Stimulated activated CD4-positive, alpha-beta T cell treated with anti-CD3 and anti-CD28 coated beads, Interleukin-15, amount 100 ng/mL, for 1 hour (primary cell): ENCODE measurements at regions not wholly inside any gene's neighbourhood (a gene's known extent, or its start where the extent isn't known, plus 50 kb on each side); places are given as distances from the start of the nearest gene placed in this dataset.
"Not testable (repeated sequence)": the region's sequence is repeated elsewhere in the genome, so short reads cannot be mapped to it uniquely, and the experiment has no call there.

Source experiments
- DNase-seq, 2 donors: peaks; one replicate each; pipeline ENCODE4 v3.0.0-alpha.2; 2020; ENCODE audit warnings: low read depth in 1 of 2, low spot score in 1 of 2

GRCh38 chr13:87736849-87737385 lies 65.7 kb downstream of the SLITRK5 start:
- DNase-seq: no peak

DNA sequence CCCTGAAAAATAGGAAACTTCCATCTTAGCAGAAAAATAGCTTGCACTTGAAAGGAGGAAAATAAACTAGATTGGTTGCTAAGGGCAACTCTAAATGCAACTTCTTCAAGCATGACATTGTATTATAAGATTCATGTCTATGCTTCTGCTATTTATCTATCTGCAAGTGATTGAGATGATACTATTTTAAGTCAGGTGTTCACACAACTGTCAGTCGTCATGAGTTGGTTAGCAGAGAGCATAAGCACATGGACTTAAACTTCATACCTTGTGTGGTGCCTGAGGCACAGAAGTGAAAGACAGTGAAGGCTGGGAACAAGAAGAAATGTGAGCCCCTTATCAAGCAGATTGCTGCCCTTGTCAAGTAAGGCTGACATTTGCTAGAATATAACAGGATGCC lies 82.9 kb downstream of the SLITRK5 start:
- DNase-seq: no peak

DNA sequence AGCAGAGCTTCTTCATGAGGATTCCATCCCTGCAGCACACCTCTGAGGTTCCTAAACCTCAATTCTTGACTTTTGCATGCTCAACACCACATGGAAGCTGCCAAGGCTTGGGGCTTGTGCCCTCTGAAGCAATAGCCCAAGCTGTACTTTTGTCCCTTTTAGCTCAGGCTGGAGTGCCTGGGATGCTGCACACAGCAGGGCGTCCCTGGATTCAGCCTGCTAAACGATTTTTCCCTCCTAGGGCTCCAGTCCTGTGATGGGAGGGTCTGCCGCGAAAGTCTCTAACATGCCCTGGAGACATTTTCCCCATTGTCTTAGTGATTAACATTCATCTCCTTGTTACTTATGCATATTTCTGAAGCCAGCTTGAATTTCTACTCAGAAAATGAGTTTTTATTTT lies 98.3 kb downstream of the SLITRK5 start:
- DNase-seq: no peak

GRCh38 chr13:87777387-87777786 lies 106.2 kb downstream of the SLITRK5 start:
- DNase-seq: no peak

GRCh38 chr13:87778128-87778527 lies 107.0 kb downstream of the SLITRK5 start:
- DNase-seq: no peak

- DNase-seq: no peak
These were observed 108.3 kb downstream of the SLITRK5 start for GRCh38 chr13:87779426-87779825.

DNA sequence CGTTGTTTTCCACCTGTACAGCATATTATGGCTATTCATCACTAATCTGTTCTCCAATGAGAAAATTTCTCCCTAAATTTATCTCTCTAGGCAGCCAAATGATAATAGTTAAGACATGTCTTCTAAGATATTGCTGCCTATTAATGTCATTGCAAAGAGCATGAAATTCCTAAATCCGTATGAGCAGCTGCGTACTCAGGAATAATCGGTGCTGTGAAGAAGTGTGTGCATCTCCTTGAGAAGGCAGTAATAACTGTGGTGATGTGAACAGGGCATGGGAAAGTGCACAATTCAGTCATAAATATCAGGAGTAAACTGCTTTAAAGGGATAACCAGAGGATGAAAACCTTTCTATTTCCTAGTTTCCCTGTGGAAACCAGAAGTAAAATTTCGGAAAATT lies 112.2 kb downstream of the SLITRK5 start:
- no peak for DNase-seq

DNA sequence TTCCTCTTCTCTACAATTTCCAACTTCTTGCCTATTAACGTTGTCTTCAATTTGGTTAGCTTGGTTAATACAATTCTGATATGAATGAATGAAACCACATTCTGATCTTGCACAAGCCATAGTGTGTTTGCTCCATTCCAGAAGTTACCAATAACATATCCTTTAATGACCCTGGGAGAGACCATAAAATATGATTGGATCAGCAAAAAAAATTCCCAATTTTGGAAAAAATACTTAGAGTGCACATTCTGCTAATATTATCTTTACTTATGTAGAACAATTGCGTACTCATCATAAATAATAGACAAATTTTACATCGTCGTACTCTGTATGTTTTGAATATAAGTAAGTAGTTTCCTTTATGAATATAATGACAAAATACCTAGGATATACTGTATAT lies 117.2 kb downstream of the SLITRK5 start:
- no peak for DNase-seq

GRCh38 chr13:87792878-87793277 lies 121.7 kb downstream of the SLITRK5 start:
- DNase-seq: no peak

DNA sequence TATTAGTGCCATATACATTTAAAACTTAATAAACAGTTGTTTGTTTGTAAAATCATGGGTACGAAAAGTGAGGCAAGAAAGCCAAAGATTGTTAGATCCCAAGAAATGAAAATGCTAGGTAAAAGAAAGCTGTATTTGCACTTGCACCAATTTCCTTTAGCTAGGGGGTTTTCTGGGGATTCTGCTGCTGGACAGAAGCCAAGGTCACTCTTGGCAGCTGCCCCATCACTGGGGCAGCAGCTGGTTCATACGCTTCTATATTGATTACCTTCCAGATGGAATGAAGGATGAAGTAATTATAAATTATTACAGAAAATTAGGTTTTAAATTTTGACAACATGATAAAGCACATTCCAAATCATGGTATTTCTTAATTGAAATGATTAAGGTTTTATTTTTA lies 127.4 kb downstream of the SLITRK5 start:
- DNase-seq: no peak

DNA sequence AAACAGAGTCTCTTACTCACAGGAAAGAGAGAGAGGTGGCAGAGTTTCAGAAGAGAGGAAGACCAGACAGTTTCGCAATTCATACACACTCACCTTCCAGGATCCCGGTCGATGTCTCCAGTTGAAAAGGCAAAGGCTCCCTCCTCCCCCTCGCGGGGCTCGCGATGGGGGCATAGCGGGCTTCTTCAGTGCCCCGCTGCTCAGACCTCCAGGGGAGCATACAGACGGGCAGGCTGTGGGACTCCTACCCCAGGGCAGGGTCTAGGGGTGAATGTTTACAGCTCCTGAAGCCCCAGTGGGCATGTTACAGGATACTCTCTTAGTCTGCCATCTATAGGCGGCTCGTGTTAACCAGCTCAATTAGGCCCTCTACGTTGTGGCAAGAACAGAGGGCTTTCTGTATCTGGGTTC lies 139.2 kb downstream of the SLITRK5 start:
- no peak for DNase-seq

DNA sequence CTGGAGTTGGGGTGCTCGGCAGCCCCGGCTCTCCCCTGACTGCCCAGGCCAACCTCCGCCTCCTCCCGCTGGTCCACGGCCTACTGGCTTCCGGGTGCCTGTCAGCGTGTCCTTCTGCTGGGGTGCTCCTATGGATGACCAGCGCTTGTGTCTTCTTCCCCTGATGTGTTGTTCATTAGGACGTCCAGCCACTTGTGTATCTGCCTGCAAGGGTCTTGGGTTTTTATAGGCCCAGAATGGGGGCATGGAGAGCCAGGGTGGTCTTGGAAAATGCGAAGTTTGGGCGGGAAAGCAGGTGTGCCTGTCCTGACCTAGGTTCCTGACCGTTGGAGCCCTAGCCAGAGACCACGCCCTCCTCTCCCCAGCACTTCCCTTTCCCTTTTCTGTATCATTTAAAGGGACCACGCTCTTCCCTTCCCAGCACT lies 139.8 kb downstream of the SLITRK5 start:
- no peak for DNase-seq

DNA sequence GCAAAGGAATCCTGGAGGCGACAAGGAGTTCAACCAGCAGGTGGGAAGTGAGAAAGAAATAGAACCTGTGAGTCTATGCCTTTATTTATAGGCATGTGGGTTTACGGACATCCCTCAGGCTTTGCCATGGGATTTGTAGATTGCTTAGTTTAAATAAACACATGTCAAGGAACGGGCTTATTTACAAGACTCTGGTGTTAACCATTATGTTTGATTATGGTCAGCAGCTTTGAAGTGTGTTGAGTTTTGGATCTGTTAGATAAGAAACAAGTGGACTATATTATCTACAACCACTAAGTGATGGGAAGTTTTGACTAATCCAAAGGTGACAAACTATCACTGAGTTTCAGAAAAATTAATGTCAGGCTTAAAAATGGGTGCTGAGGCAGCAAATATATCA lies 143.2 kb downstream of the SLITRK5 start:
- no peak for DNase-seq

GRCh38 chr13:87820241-87820640 lies 149.1 kb downstream of the SLITRK5 start:
- DNase-seq: no peak

DNA sequence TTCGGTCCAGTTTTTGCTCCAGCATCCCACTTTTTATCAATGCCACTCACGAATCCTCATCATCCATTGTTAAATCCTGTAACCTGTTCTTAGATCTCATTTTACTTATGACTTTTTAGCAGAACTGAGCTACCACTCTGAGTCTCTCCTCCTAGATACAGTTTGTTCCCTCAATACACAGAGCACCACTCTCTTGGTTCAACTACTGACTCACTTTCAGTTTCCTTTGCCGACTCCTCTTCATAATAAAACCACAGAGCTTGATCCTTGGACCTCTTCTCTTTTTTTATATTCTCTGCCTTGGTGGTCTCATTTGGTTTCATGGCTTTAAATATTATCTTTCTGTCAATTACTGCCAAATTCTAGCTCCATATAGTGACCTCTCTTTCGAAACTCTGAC lies 150.3 kb downstream of the SLITRK5 start:
- DNase-seq: no peak

- not testable (repeated sequence) for DNase-seq
These were observed 155.1 kb downstream of the SLITRK5 start for GRCh38 chr13:87826301-87826700.

GRCh38 chr13:87827479-87827878 lies 156.3 kb downstream of the SLITRK5 start:
- DNase-seq: no peak

GRCh38 chr13:87837522-87837921 lies 166.4 kb downstream of the SLITRK5 start:
- no peak for DNase-seq

DNA sequence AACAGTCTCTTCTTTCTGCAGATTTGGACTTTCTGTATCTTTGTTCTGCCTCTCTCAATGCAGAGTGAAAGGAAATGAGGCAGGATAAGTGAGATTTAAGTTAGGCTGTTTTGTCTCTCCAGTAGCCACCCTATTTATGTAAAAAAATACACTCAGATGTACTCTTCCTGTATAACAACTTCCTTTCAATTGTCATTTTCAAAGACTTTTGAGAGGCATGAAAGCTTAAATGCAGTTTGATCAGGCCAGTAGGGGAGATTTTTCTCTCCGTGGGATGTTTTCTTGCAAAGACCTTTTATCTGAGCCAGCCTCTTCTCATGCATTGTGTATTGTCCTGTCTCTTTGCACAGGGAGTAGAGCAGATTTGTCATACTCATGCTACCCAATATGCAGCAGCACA lies 166.8 kb downstream of the SLITRK5 start:
- DNase-seq: no peak

GRCh38 chr13:87851410-87851809 lies 180.2 kb downstream of the SLITRK5 start:
- DNase-seq: no peak

DNA sequence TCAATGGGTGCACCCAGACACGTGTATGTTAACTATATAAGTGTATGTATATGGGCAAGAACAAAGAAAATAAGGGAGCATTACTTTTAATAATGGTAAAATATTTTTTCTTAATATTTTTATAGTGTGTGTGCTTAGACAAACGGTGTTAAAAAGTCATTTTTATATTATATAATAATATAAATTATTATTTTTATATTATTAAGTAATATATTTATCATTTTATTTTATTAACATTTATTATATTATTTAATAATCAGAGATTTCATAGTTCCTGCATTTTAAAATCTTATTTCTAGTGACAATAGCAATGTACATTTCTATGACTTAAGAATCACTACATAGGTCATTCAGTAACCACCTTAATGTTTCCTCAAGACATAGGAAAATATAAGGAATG lies 184.4 kb downstream of the SLITRK5 start:
- DNase-seq: no peak

- DNase-seq: no peak
These were observed 188.1 kb downstream of the SLITRK5 start for GRCh38 chr13:87859261-87859660.

DNA sequence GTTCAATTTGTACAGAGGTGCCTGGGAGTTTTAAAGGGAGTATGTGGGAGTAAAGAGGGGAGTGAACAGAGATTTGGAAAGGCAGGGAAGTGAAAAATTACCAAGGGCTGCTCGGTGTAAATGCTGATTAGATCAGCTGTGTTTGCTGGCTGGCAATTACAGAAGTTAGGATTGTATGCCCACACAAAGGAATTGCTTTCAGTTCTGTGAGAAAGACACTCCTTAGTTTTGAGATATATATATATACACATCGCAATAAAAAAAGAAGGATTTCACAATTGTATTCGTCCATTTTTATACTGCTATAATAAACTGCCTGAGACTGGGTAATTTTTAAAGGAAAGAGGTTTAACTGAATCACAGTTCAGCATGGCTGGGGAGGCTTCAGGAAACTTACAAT lies 196.3 kb downstream of the SLITRK5 start:
- DNase-seq: no peak

DNA sequence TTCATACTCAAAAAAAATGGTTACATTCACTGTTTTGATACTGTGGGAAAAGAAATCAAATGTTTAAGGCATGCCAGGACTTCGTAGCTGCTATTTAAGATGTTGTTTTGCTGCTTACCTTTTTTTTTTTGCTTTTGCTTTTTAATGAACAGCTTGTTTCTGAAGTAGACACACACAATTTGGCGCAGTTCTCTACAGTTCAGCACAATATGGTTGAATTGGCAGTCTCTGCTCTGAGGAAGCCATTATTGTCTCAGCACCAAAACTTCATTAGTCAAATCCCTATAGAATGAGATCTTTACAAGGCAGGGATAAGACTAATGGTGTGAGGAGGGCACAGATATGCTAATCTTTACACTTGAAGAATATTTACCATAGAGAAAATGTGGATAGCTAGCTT lies 197.6 kb downstream of the SLITRK5 start:
- DNase-seq: no peak
